Erythroblast (primary cell): ENCODE measurements at regions not wholly inside any gene's neighbourhood (a gene's known extent, or its start where the extent isn't known, plus 50 kb on each side); places are given as distances from the start of the nearest gene placed in this dataset.

Source experiments
- GATA1 ChIP-seq: IDR thresholded peaks from 2 replicates; pipeline ENCODE4 v1.6.1; 2011; ENCODE audit warnings: low read depth, mild to moderate bottlenecking, control low read depth, low read length, moderate library complexity
- POLR2A ChIP-seq: IDR thresholded peaks from 2 replicates; pipeline ENCODE4 v1.6.1; 2011; ENCODE audit warnings: mild to moderate bottlenecking, low read length

DNA sequence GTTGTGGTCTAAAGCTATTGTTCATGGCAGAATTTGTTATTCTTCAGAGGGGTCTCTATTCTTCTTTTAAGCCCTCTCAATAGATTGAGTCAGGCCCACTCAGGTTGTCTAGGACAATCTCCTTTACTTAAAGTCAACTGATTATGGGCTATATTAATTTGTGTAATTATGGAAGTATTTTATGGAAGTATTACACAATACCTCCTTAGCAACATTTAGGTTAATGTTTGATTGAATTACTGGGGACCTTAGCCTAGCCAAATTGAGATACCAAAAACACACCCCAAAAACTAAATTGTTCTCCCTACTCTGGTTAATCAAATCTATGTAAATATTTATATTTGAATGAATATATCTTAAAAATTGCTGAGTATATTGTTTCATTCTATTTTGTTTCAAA lies 347.1 kb upstream of the GRIN3A start:
- TF ChIP-seq POLR2A (no peak), GATA1 (no peak)
